DMS79 (cell line): ENCODE measurements at regions not wholly inside any gene's neighbourhood (a gene's known extent, or its start where the extent isn't known, plus 50 kb on each side); places are given as distances from the start of the nearest gene placed in this dataset.

Source experiments
- DNase-seq: peaks from one replicate; lab custom pipeline; 2025; lab: John Stamatoyannopoulos, UW

GRCh38 chr22:49237279-49237678, 590.4 kb downstream of the BRD1 start:
- no peak for DNase-seq

DNA sequence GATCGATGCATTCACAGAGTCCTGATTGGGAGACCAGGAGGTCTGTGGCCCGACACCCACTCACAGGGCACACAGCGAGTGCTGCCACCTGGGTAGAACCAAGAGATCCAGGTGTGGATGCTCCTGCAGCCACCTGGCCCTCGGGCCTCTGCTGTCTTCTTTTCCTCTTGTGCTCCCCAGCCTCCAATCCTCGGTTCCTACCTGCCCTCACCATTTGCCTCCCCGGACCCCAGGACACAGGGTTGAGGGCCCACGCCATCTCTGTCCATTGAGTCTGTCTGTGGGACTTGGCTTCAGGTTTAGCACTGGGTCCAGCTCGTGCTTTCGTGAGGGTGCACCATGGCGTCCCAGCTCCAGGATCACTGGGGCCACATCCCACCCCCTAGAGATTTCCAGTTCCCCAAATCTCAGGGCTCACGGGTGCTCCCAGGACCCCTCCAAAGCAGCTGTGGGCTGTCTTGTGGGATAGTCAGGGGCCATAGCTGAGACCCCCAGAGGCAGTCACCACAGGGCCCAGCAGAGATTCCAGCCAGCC, 591.1 kb downstream of the BRD1 start:
- no peak for DNase-seq

DNA sequence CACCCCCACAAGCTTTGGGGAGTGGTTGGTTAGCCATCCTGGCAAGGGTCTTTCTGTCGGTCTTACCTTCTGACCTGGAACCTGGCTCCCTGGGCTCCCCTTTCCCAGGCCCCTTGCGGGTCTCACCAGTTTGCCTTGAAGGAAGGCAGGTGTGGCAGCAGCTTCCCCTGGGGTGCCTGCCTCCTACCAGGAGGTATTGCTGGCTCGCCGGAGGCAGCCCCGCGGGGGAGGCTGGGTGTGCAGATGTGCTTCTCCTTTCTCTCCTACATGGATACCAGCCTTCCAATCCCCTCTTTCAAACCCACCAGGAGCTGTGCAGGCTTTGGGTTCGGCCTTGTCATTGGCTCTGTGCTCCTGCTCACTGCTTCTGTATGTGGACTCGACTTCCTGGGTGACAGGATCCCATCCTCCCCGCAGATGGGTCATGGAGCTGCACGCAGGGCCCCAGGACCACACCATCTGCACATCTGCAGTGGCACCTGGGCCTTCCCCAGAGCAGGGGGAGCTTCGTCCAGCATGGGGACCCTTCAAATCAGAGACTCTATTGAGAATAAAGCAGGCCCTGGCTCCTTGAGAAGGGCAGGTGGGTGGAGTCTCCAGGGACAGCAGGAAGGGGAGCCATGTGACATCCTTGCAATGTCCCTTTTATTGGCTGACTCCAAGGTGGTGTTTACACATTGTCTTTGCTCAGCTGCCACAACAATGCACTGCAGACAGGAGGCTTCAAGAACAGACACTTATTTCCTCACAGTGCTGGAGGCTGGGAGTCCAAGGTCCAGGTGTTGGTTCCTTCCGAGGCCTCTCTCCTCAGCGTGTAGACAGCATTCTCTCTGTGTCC, 592.0 kb downstream of the BRD1 start:
- DNase-seq = peak; percentile 22

- DNase-seq = no peak
These were observed 593.2 kb downstream of the BRD1 start for GRCh38 chr22:49234459-49234858.

GRCh38 chr22:49233507-49234100, 594.1 kb downstream of the BRD1 start:
- no peak for DNase-seq

DNA sequence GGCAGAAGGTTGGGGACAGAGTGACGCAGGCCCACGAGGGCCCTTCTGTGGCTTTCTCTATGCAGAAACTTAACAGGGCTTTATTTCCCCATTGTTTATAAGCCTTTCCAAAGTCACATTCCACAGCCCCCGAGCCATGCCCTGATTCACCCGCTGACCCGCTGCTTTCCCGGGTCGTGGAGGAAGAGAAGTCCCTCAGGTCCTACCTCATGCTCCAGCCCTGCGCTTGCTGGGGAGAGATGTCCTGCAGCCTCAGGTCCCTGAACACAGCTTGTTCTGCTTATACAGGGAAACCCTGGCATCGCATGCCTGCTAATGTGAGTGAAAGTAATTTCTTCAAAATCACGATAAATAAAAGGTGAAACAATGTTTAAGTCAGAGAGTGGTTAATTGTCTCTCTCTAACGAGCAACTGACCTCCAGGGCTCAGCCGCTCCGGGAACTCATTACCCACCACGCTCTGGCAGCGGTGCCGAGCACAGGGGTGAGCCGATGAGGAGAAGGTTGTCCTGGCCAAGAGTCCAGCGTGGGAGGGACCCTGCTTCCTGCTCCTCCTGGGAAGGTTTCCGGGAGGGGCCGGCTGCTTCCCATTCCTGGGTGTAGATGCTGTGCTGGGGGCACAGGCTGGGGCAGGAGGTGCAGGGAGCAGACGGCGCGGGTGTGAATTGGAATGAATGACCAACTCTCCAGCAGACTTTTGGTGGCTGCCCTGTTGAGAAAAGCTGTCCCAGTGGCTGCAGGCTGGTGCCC, 595.2 kb downstream of the BRD1 start:
- DNase-seq = no peak

DNA sequence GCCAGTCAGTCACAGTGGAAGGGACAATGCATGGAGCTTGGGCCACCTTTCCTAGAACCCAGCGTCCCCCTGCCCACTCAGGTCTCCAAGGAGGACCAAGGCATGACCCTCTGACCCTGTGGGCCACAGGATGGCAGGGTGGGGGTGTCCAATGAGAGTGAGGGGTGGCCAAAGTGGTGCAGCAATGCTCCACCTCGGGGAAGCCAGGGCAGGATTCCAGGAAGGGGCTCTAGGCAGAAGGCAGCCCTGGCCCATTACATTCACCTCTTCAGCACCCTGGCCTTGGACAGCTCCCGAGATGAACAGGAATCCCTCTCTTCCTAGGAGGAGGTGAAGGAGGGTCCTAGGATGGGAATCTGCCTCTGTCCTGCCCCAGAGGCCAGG, 597.5 kb downstream of the BRD1 start:
- DNase-seq = no peak

DNA sequence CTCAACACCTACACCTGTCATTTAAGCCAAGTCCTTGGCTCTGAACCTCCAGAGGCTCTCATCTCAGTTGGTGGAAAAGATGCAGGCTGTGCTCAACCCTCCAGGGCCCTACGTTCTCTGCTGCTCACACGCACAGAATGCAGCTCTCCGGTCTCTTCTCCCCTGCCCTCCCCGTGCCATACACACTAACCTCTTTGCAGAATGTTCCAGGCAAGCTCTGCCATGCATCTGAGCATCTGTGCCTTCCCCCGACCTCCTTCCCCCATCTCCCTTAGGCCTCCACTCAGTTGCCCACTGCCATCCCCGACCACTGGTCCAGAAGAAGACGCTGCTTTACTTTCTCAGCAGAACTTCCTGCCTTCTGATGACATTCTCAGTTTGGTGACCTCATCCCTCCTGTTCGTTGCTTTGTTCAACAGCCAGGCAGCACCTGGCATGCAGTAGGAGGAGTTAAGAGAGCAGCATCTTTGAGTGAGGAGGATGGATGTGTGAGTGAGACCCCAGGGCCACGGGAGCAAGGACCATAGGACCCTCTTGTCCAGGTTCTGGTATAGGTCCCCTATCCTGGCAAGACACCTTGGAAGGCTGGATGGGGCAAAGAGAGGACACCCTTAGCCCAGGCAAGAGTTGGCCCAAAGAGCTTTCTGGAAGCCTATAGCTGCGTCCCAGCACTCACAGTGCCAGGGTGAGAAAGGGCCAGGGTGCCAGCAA, 598.0 kb downstream of the BRD1 start:
- no peak for DNase-seq

GRCh38 chr22:49228431-49229037, 599.1 kb downstream of the BRD1 start:
- no peak for DNase-seq

DNA sequence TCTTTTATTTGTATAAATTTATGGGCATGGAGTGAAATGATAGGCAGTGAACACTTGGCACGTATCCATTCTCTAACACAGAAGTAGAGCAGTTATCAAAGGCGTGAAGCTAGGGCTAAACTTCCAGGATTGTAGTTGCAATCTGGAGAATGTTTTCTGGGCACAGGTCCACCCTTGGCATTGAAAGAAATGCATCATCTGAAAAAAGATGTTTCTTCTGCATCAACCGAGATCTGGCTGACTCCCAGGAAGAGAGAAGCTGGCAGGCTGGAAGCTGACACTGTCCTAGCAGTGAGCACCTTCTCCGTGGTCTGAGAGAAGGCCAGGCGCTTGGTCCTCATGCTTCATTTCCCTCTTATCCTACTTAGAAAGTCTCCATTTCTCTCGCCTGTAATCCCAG, 600.0 kb downstream of the BRD1 start:
- no peak for DNase-seq

- no peak for DNase-seq
These were observed 601.6 kb downstream of the BRD1 start for GRCh38 chr22:49226096-49226495.

GRCh38 chr22:49224243-49224642, 603.4 kb downstream of the BRD1 start:
- no peak for DNase-seq

- no peak for DNase-seq
These were observed 609.5 kb downstream of the BRD1 start for GRCh38 chr22:49218142-49218541.

DNA sequence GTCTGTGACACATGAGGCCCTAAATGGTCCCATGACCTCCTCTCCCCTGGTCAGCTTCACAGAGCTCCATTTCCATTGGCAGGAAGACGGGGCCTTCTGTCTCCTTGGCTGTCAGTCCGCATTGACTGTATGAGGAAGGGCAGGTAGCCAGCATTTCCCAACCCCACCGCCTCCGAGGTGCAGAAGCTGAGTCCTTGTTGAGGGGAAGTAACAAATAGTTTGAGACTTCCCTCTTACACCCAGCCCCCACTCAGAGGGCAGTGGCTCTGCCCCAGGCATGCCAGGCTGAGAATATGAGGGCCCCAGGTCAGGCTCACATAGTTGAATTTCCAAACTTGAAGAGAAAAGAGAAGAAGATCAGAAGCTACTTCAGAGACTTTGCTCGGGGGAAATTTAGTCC, 611.1 kb downstream of the BRD1 start:
- DNase-seq = no peak

DNA sequence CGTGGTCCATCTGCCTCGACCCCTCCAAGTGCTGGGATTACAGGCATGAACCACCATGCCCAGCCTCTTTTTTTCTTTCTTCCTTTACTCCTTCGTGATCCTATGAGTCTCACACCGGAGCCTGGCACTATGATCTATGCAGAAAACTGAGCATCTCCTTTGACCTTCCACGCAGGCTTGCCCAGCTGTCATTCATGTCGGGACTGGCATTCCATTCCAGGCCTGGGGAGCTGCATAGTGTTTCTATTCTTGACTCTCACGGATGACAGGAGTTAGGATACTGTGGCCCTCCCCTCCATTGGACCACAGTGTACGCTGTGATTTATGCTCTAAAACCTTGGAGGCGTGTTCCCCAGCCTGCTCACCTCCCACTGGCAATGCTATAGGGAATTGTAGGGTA, 611.8 kb downstream of the BRD1 start:
- no peak for DNase-seq

DNA sequence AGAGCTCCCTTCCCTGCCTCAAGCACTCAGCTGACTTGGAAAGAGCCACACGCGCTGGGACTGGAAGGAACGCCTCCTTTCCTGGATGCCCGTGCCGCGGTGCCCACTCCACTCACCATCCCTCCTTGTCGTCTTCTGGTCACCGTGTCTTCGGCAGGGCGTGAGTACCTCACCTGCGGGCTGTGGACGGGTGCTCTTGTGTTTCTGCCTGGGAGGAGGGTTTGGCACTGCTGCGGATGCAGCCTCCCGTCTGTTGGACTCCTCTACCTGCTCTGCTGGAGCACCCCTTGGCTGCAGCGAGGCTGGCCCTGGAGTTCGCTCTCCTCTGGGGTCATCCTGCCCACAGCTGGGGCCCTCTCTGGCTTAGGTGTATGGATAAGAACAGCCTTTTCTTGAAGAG, 612.7 kb downstream of the BRD1 start:
- no peak for DNase-seq

DNA sequence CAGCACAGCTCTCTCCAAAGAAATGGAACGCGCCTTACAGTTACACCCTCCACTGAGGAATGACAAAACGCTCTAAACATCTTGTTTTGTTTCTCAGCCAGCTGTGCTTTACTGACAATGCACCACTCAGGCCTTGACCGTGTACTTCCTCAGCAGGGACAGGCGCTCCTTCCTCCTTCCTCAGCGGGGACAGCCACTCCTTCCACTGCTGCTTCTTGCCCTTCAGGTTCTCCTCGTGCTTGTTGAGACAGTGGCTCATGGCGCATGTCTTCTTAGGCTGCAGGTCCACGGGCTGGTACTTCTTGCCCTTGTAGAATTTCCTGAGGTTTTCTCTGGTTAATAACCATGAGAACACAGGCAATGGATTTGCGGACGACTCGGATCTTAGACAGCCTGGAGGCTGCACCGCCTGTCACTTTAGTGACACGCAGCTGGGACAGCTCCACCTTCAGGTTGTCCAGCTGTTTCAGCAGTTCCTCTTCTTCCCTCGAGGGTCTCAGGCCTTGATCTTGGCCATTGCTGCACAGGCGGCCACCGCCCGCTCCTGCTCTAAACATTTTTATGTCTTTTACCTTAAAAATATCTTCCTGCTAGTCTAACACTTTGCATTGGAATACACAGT, 613.8 kb downstream of the BRD1 start:
- DNase-seq = no peak

DNA sequence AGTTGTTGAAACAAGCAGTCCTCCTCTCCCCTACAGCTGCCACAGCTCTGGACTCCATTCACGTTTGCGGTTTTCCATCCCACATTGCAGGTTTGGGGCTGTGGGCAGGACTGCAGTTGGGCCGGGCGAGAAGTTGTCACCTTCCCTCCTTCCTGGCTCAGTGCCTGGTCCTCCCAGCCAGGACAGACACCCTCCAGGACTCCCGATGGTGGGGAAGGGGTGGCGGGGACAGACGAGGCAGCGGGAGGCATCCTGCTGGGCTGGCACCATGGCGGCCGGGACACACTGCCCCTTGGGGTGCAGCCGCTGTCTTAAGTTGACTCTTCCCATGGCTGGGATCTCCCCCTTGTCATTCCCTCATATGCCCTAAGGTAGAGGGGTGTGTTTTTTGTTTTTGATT, 615.2 kb downstream of the BRD1 start:
- no peak for DNase-seq

GRCh38 chr22:49212002-49212401, 615.7 kb downstream of the BRD1 start:
- no peak for DNase-seq

- no peak for DNase-seq
These were observed 616.5 kb downstream of the BRD1 start for GRCh38 chr22:49211176-49211575.

DNA sequence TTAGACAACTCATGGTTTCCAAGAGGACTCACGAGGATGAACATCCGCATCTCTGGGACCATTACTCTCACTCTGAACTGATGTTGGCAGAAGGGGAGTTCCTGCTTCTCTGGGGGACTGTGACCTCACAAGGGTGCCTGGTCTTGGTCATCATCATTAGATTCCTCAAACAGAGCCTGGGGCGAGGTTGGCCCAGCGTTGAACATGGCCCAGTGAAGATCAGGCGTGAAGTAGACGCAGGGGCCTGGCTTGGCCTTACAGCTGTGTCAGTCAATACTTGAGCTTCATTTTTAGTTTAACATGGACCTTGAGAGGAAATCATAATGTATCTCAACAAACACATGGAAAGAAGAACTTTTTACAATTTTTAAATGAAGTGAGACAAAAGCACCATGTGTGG, 617.1 kb downstream of the BRD1 start:
- DNase-seq = no peak
